K562 (cell line): ENCODE measurements at regions not wholly inside any gene's neighbourhood (a gene's known extent, or its start where the extent isn't known, plus 50 kb on each side); places are given as distances from the start of the nearest gene placed in this dataset.
A peak's percentile ranks its signal among the peaks of the same experiment; 100 is the strongest.

ENCODE experiments used
- CCNT2 ChIP-seq: IDR thresholded peaks from 2 replicates; pipeline ENCODE4 v1.6.1; 2011; ENCODE audit warnings: borderline replicate concordance, low read depth, mild to moderate bottlenecking, moderate library complexity, mixed read lengths, low read length; ENCODE audit not compliant: insufficient read length; ENCODE audit errors: extremely low read depth
- EZH2 ChIP-seq: IDR thresholded peaks from 2 replicates; pipeline ENCODE4 v1.6.1; 2012; ENCODE audit warnings: low read depth, mild to moderate bottlenecking, inconsistent platforms, low read length, borderline replicate concordance
- L3MBTL2 ChIP-seq: fragments of 450-650 bp; IDR thresholded peaks from 2 replicates; pipeline ENCODE4 v1.6.1; 2016; ENCODE audit warnings: mild to moderate bottlenecking, moderate library complexity
- MAFK ChIP-seq: IDR thresholded peaks from 2 replicates; pipeline ENCODE4 v1.6.1; 2011; ENCODE audit warnings: low read length, improper control_type of control experiment
- MBD2 ChIP-seq: sonication (generic); IDR thresholded peaks from 2 replicates; pipeline ENCODE4 v1.6.1; 2016; ENCODE audit warnings: low read depth, borderline replicate concordance
- NBN ChIP-seq: fragments of 450-650 bp; IDR thresholded peaks from 2 replicates; pipeline ENCODE4 v1.6.1; 2016; ENCODE audit warnings: low read depth, mild to moderate bottlenecking
- NFE2 ChIP-seq: IDR thresholded peaks from 2 replicates; pipeline ENCODE4 v1.6.1; 2014; ENCODE audit warnings: antibody characterized with exemption, low read depth
- RNF2 ChIP-seq: sonication (generic); IDR thresholded peaks from 2 replicates; pipeline ENCODE4 v1.6.1; 2016
- TAL1 ChIP-seq: fragments of 450-650 bp; IDR thresholded peaks from 2 replicates; pipeline ENCODE4 v1.6.1; 2016; ENCODE audit warnings: mild to moderate bottlenecking
- ZNF274 ChIP-seq: IDR thresholded peaks from 2 replicates; pipeline ENCODE4 v1.6.1; 2011; ENCODE audit warnings: low read depth, mild to moderate bottlenecking, low read length, moderate library complexity, borderline replicate concordance
- ZNF3 ChIP-seq: fragments of 250-450 bp; sonication (Bioruptor Pico); IDR thresholded peaks from 2 replicates; pipeline ENCODE4 v1.5.0; 2021; ENCODE audit warnings: mild to moderate bottlenecking, moderate library complexity
- TF ChIP-seq, protein P1 (sequence below), 2 experiments: fragments of 450-650 bp; formaldehyde crosslinking in 1 of 2; IDR thresholded peaks; 2 replicates each; pipeline versions ENCODE4 v1.4.0 to v1.6.1; 2014 to 2020; ENCODE audit warnings: mild to moderate bottlenecking in 2 of 2, borderline replicate concordance in 1 of 2, low read depth in 1 of 2
- TF ChIP-seq, protein P2 (sequence below): sonication (generic); formaldehyde crosslinking; IDR thresholded peaks from 2 replicates; pipeline ENCODE4 v1.8.1; 2023; ENCODE audit warnings: mild to moderate bottlenecking, missing genetic modification reagents, moderate library complexity
- TF ChIP-seq, protein P3 (sequence below): fragments of 250-450 bp; sonication (Bioruptor Pico); IDR thresholded peaks from 2 replicates; pipeline ENCODE4 v1.8.0; 2022; ENCODE audit warnings: moderate library complexity, mild to moderate bottlenecking, inconsistent platforms
- TF ChIP-seq, protein P4 (sequence below): fragments of 450-650 bp; IDR thresholded peaks from one replicate; pipeline ENCODE4 v1.6.1; 2018; ENCODE audit warnings: mild to moderate bottlenecking, moderate library complexity; ENCODE audit not compliant: partially characterized antibody
- TF ChIP-seq, protein P5 (sequence below), 2 experiments: fragments of 450-650 bp; conservative IDR thresholded peaks; 2 replicates each; pipeline ENCODE4 v1.6.1; 2017; ENCODE audit warnings: mild to moderate bottlenecking in 2 of 2, moderate library complexity in 2 of 2

DNA sequence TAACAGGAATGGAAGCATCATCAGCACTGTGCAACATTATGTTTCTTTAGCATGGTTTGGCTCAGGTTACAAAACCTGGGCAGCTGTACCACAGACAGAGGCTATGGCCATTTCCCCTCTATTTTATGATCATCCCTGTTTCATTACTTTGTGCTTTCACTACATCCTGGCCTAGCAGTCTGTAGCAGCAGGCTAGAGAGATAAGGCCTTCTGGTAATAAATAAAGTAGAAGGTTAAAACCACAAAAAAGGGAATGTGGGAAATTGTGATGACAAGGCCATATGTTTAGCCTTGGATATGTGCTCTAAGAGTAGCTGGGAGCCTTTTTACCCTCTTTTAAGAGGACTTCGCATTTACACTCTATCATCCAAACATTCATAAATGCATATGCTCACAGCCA is 266.2 kb upstream of the PHF14 start (continued):
- TF ChIP-seq, protein P1, sequence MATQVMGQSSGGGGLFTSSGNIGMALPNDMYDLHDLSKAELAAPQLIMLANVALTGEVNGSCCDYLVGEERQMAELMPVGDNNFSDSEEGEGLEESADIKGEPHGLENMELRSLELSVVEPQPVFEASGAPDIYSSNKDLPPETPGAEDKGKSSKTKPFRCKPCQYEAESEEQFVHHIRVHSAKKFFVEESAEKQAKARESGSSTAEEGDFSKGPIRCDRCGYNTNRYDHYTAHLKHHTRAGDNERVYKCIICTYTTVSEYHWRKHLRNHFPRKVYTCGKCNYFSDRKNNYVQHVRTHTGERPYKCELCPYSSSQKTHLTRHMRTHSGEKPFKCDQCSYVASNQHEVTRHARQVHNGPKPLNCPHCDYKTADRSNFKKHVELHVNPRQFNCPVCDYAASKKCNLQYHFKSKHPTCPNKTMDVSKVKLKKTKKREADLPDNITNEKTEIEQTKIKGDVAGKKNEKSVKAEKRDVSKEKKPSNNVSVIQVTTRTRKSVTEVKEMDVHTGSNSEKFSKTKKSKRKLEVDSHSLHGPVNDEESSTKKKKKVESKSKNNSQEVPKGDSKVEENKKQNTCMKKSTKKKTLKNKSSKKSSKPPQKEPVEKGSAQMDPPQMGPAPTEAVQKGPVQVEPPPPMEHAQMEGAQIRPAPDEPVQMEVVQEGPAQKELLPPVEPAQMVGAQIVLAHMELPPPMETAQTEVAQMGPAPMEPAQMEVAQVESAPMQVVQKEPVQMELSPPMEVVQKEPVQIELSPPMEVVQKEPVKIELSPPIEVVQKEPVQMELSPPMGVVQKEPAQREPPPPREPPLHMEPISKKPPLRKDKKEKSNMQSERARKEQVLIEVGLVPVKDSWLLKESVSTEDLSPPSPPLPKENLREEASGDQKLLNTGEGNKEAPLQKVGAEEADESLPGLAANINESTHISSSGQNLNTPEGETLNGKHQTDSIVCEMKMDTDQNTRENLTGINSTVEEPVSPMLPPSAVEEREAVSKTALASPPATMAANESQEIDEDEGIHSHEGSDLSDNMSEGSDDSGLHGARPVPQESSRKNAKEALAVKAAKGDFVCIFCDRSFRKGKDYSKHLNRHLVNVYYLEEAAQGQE (IDR thresholded peaks at IDR 0.05; ENCODE audit: borderline replicate concordance), result peak; percentile 42; the same call in 1 of the 2 replicates
- TF ChIP-seq, protein P1 (CRISPR knock-in tag; IDR thresholded peaks at IDR 0.05; ENCODE audit: low read depth), result no peak
- TF ChIP-seq MBD2 (no peak), EZH2 (no peak; the same call in 1 of the 2 replicates), CCNT2 (peak; percentile 82), MAFK (peak; percentile 33; the same call in 1 of the 2 replicates), RNF2 (peak; percentile 90), TAL1 (peak; percentile 94), L3MBTL2 (peak; percentile 27; the same call in 1 of the 2 replicates), NBN (peak; percentile 92), ZNF3 (CRISPR knock-in tag) (no peak), ZNF274 (no peak), NFE2 (peak; percentile 79)
- TF ChIP-seq, protein P2, sequence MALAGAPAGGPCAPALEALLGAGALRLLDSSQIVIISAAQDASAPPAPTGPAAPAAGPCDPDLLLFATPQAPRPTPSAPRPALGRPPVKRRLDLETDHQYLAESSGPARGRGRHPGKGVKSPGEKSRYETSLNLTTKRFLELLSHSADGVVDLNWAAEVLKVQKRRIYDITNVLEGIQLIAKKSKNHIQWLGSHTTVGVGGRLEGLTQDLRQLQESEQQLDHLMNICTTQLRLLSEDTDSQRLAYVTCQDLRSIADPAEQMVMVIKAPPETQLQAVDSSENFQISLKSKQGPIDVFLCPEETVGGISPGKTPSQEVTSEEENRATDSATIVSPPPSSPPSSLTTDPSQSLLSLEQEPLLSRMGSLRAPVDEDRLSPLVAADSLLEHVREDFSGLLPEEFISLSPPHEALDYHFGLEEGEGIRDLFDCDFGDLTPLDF (CRISPR knock-in tag), result no peak
- TF ChIP-seq, protein P3, sequence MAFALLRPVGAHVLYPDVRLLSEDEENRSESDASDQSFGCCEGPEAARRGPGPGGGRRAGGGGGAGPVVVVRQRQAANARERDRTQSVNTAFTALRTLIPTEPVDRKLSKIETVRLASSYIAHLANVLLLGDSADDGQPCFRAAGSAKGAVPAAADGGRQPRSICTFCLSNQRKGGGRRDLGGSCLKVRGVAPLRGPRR, result no peak
- TF ChIP-seq, protein P4, sequence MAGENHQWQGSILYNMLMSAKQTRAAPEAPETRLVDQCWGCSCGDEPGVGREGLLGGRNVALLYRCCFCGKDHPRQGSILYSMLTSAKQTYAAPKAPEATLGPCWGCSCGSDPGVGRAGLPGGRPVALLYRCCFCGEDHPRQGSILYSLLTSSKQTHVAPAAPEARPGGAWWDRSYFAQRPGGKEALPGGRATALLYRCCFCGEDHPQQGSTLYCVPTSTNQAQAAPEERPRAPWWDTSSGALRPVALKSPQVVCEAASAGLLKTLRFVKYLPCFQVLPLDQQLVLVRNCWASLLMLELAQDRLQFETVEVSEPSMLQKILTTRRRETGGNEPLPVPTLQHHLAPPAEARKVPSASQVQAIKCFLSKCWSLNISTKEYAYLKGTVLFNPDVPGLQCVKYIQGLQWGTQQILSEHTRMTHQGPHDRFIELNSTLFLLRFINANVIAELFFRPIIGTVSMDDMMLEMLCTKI, result no peak
- TF ChIP-seq, protein P5, sequence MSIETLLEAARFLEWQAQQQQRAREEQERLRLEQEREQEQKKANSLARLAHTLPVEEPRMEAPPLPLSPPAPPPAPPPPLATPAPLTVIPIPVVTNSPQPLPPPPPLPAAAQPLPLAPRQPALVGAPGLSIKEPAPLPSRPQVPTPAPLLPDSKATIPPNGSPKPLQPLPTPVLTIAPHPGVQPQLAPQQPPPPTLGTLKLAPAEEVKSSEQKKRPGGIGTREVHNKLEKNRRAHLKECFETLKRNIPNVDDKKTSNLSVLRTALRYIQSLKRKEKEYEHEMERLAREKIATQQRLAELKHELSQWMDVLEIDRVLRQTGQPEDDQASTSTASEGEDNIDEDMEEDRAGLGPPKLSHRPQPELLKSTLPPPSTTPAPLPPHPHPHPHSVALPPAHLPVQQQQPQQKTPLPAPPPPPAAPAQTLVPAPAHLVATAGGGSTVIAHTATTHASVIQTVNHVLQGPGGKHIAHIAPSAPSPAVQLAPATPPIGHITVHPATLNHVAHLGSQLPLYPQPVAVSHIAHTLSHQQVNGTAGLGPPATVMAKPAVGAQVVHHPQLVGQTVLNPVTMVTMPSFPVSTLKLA (conservative IDR thresholded peaks at IDR 0.05), result peak; percentile 16 to 36; a peak in 1 of 4 replicates
